MCF 10A (cell line): ENCODE measurements at regions not wholly inside any gene's neighbourhood (a gene's known extent, or its start where the extent isn't known, plus 50 kb on each side); places are given as distances from the start of the nearest gene placed in this dataset.

Experiments
- BruUV-seq: library from RNA; stranded (reverse); fragments of 400-500 nt; replicated peaks from 2 replicates; lab custom pipeline; 2021; lab: Mats Ljungman, UMichigan
- CTCF ChIA-PET: fragments of 300-600 bp; sonication (Branson Sonifier 250); formaldehyde crosslinking; extraction: SDS; loops from one replicate; lab custom pipeline; 2021; ENCODE audit warnings: antibody characterized with exemption, inconsistent platforms; lab: Yijun Ruan, JAX
- POLR2A ChIA-PET: fragments of 300-600, 350-650 bp; sonication (Branson Sonifier 250); formaldehyde crosslinking; extraction: SDS; loops from one replicate; lab custom pipeline; 2020; ENCODE audit warnings: antibody characterized with exemption, inconsistent platforms; lab: Yijun Ruan, JAX
- DNase-seq: peaks from one replicate; pipeline ENCODE4 v3.0.0-alpha.2; 2018; ENCODE audit not compliant: unreplicated experiment
- H3K27ac Mint-ChIP-seq: one replicate; pipeline ENCODE4 v1.8.0; 2022; ENCODE audit warnings: mild to moderate bottlenecking, low read depth, mixed read lengths; ENCODE audit not compliant: unreplicated experiment
- H3K27me3 Mint-ChIP-seq: one replicate; pipeline ENCODE4 v1.8.0; 2022; ENCODE audit warnings: mixed read lengths; ENCODE audit not compliant: insufficient read depth, unreplicated experiment
- H3K36me3 Mint-ChIP-seq: one replicate; pipeline ENCODE4 v1.8.0; 2022; ENCODE audit warnings: mild to moderate bottlenecking, moderate library complexity, mixed read lengths; ENCODE audit not compliant: insufficient read depth, unreplicated experiment
- H3K4me1 Mint-ChIP-seq: one replicate; pipeline ENCODE4 v1.8.0; 2022; ENCODE audit warnings: mixed read lengths; ENCODE audit not compliant: insufficient read depth, unreplicated experiment
- H3K4me3 Mint-ChIP-seq: one replicate; pipeline ENCODE4 v1.8.0; 2022; ENCODE audit warnings: mild to moderate bottlenecking, moderate library complexity, mixed read lengths; ENCODE audit not compliant: unreplicated experiment
- H3K9me3 Mint-ChIP-seq: one replicate; pipeline ENCODE4 v1.8.0; 2022; ENCODE audit warnings: mixed read lengths; ENCODE audit not compliant: unreplicated experiment
- CTCF ChIP-seq: fragments of 200-600 bp; IDR thresholded peaks from one replicate; pipeline ENCODE4 v1.8.0; 2022; ENCODE audit warnings: antibody characterized with exemption, mild to moderate bottlenecking; ENCODE audit not compliant: unreplicated experiment
- intact Hi-C: fragments of 100-400 bp; cut with micrococcal nuclease; formaldehyde crosslinking; loops from 2 replicates; pipeline ENCODE4 v1.14.1; 2022

GRCh38 chr11:56852131-56852530 is 103.6 kb upstream of the OR9G4 start:
- no peaks in the 10 kb centered on the region for H3K36me3 Mint-ChIP-seq
- H3K4me3 Mint-ChIP-seq: no peak overlapping the region
- intact Hi-C loops: no loop called here
- peaks cover 6% of the 10 kb centered on the region for H3K4me1 Mint-ChIP-seq
- DNase-seq: no peak
- no peaks in the 10 kb centered on the region for H3K9me3 Mint-ChIP-seq
- TF ChIP-seq CTCF: no peak
- ChIA-PET POLR2A (interaction anchor here (1.0 to 1.2 kb wide), 2 partner anchors 401 to 424 kb away, joined by 3 to 6 read pairs; no protein-coding TSS in a partner anchor), CTCF (no interaction called here)
- BruUV-seq: no TSS peak
- no peaks in the 10 kb centered on the region for H3K27me3 Mint-ChIP-seq
- no peak overlapping the region for H3K27ac Mint-ChIP-seq

- POLR2A ChIA-PET: interaction anchor here (0.6 to 2.0 kb wide), 17 partner anchors 9 to 462 kb away, joined by 3 to 21 read pairs (median 3); no protein-coding TSS in a partner anchor
Observed at GRCh38 chr11:56849852-56850251, 101.4 kb upstream of the OR9G4 start.

GRCh38 chr11:56849250-56849649 is 100.8 kb upstream of the OR9G4 start:
- BruUV-seq: no TSS peak
- Mint-ChIP-seq H3K9me3 (no peaks in the 10 kb centered on the region), H3K27me3 (no peaks in the 10 kb centered on the region), H3K36me3 (no peaks in the 10 kb centered on the region), H3K4me3 (no peak overlapping the region), H3K4me1 (peaks cover 6% of the 10 kb centered on the region), H3K27ac (peak overlapping the region; percentile 21)
- CTCF ChIA-PET: interaction anchor here (0.7 to 11.8 kb wide), 3 partner anchors 17 to 428 kb away, joined by 3 to 436 read pairs (median 5); no protein-coding TSS in a partner anchor
- intact Hi-C loops: no loop called here
- TF ChIP-seq CTCF: no peak
- DNase-seq: peak; percentile 47
- POLR2A ChIA-PET: interaction anchor here (0.6 to 2.0 kb wide), 19 partner anchors 11 to 458 kb away, joined by 3 to 21 read pairs (median 3); no protein-coding TSS in a partner anchor

More at GRCh38 chr11:56849852-56850251, 101.4 kb upstream of the OR9G4 start:
- no peak for DNase-seq
- H3K9me3 Mint-ChIP-seq: no peaks in the 10 kb centered on the region
- CTCF ChIA-PET: interaction anchor here (0.7 to 11.8 kb wide), 5 partner anchors 9 to 431 kb away, joined by 3 to 436 read pairs (median 5); no protein-coding TSS in a partner anchor
- no peaks in the 10 kb centered on the region for H3K27me3 Mint-ChIP-seq
- no peak overlapping the region for H3K4me3 Mint-ChIP-seq
- H3K4me1 Mint-ChIP-seq: peaks cover 6% of the 10 kb centered on the region
- H3K27ac Mint-ChIP-seq: no peak overlapping the region
- intact Hi-C loops: no loop called here
- BruUV-seq: no TSS peak
- no peak for TF ChIP-seq CTCF
- no peaks in the 10 kb centered on the region for H3K36me3 Mint-ChIP-seq

GRCh38 chr11:56848141-56848809 is 99.8 kb upstream of the OR9G4 start:
- POLR2A ChIA-PET: interaction anchor here (0.7 to 2.0 kb wide), 10 partner anchors 29 to 447 kb away, joined by 3 to 21 read pairs (median 3); no protein-coding TSS in a partner anchor
- H3K4me1 Mint-ChIP-seq: peaks cover 14% of the 10 kb centered on the region
- H3K36me3 Mint-ChIP-seq: no peaks in the 10 kb centered on the region
- no peaks in the 10 kb centered on the region for H3K27me3 Mint-ChIP-seq
- no peaks in the 10 kb centered on the region for H3K9me3 Mint-ChIP-seq
- no peak overlapping the region for H3K4me3 Mint-ChIP-seq
- TF ChIP-seq CTCF: no peak
- H3K27ac Mint-ChIP-seq: peak overlapping the region; percentile 21
- intact Hi-C loops: no loop called here
- no TSS peak for BruUV-seq
- CTCF ChIA-PET: interaction anchor here (0.5 to 11.8 kb wide), 3 partner anchors 402 to 1264 kb away, joined by 3 to 436 read pairs (median 4); no protein-coding TSS in a partner anchor
- no peak for DNase-seq
